ENCODE measurements at regions not wholly inside any gene's neighbourhood (a gene's known extent, or its start where the extent isn't known, plus 50 kb on each side); places are given as distances from the start of the nearest gene placed in this dataset.

- no peak for DNase-seq
Observed at GRCh38 chr13:74329962-74330361, 195.8 kb upstream of the KLF12 start.

- no peak for DNase-seq
Observed at GRCh38 chr13:74325106-74325505, 190.9 kb upstream of the KLF12 start.

GRCh38 chr13:74324338-74324737 lies 190.1 kb upstream of the KLF12 start:
- no peak for DNase-seq

GRCh38 chr13:74322562-74322961 lies 188.4 kb upstream of the KLF12 start:
- DNase-seq = no peak

- no peak for DNase-seq
Observed at GRCh38 chr13:74320282-74320681, 186.1 kb upstream of the KLF12 start.

GRCh38 chr13:74316547-74316946 lies 182.3 kb upstream of the KLF12 start:
- no peak for DNase-seq

GRCh38 chr13:74306496-74306895 lies 172.3 kb upstream of the KLF12 start:
- no peak for DNase-seq

- DNase-seq = no peak
Observed at GRCh38 chr13:74305876-74306275, 171.7 kb upstream of the KLF12 start.

GRCh38 chr13:74301258-74301935 lies 167.2 kb upstream of the KLF12 start:
- DNase-seq = no peak

GRCh38 chr13:74300162-74300561 lies 166.0 kb upstream of the KLF12 start:
- no peak for DNase-seq

- no peak for DNase-seq
Observed at GRCh38 chr13:74299721-74300120, 165.5 kb upstream of the KLF12 start.

- no peak for DNase-seq
Observed at GRCh38 chr13:74298923-74299322, 164.7 kb upstream of the KLF12 start.

GRCh38 chr13:74289861-74290773 lies 155.9 kb upstream of the KLF12 start:
- DNase-seq = no peak

GRCh38 chr13:74289107-74289506 lies 154.9 kb upstream of the KLF12 start:
- no peak for DNase-seq

GRCh38 chr13:74288361-74288911 lies 154.2 kb upstream of the KLF12 start:
- peak; percentile 2 for DNase-seq

- peak; percentile 67 for DNase-seq
Observed at GRCh38 chr13:74287724-74288169, 153.5 kb upstream of the KLF12 start.

GRCh38 chr13:74280795-74281490 lies 146.7 kb upstream of the KLF12 start:
- DNase-seq = no peak

GRCh38 chr13:74280093-74280794 lies 146.0 kb upstream of the KLF12 start:
- no peak for DNase-seq

GRCh38 chr13:74278901-74279300 lies 144.7 kb upstream of the KLF12 start:
- no peak for DNase-seq

- no peak for DNase-seq
Observed at GRCh38 chr13:74274916-74275315, 140.7 kb upstream of the KLF12 start.

- no peak for DNase-seq
Observed at GRCh38 chr13:74273581-74273980, 139.4 kb upstream of the KLF12 start.

- DNase-seq = no peak
Observed at GRCh38 chr13:74272826-74273225, 138.6 kb upstream of the KLF12 start.

- no peak for DNase-seq
Observed at GRCh38 chr13:74270018-74270417, 135.8 kb upstream of the KLF12 start.

All from stimulated activated CD4-positive, alpha-beta T cell treated with anti-CD3 and anti-CD28 coated beads, Interleukin-4, amount 100 ng/mL, for 1 hour (primary cell).